GM18498 (cell line): ENCODE measurements at regions not wholly inside any gene's neighbourhood (a gene's known extent, or its start where the extent isn't known, plus 50 kb on each side); places are given as distances from the start of the nearest gene placed in this dataset.

Experiments
- ATAC-seq: cut with Tn5 transposase; IDR thresholded peaks from one replicate; pipeline ENCODE4 v1.9.1; 2021; ENCODE audit warnings: mild to moderate bottlenecking, moderate library complexity; ENCODE audit not compliant: unreplicated experiment

DNA sequence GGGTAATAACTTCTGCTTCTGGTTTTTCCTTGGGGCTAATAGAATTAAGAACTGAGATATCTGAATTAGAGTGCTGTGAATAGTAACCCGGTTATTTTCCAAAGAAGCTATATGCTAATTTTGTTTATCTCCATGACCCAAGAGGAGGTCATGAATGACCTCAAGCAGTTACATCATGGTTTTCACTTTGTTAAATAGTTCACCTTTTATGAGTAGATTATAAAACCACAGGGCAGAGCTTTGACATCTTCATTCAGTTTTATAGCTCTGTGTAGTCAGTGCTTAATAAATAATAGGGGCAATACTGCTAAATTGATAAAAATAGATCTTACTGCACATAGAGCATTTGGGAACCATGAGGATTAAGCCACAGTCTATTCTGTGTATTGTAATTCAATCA, 462.2 kb downstream of the LRIG3 start:
- ATAC-seq: no peak

DNA sequence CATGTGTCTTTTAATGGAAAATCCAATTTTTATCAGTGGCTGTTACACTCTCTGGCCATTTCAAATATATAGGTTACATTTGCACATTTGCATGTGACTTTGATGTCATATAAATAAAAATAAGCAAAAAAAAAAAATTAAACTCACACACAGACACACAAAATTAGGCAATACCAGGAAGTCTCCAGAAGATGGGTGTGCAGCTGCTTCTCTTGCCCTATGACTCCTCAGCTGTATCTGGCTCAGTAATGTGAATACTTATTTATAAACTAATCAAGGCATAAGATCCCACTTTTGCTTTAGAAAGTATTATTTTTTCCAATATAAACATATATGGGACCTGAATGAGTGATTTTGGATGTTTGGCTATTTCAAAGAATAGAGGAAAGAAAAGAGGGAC, 461.1 kb downstream of the LRIG3 start:
- ATAC-seq: no peak

DNA sequence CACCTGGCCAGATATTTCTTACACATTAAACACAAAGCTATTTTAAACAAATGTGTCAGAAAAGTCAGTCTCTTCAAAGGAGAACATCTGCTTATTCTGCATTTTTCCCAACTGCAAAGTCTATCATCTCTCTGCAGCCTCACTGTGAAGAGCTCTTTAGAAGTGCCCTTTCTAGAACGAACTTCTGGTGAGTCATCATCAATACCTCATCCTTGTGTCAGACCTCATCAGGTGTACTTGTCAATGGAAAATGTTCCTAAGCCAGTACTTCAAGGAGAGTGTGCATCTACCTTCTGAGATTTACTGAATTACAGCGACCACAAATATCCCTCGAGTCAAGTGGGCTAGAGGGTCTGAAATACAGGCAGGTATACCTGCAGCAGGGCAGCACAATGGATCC, 457.3 kb downstream of the LRIG3 start:
- ATAC-seq: no peak

DNA sequence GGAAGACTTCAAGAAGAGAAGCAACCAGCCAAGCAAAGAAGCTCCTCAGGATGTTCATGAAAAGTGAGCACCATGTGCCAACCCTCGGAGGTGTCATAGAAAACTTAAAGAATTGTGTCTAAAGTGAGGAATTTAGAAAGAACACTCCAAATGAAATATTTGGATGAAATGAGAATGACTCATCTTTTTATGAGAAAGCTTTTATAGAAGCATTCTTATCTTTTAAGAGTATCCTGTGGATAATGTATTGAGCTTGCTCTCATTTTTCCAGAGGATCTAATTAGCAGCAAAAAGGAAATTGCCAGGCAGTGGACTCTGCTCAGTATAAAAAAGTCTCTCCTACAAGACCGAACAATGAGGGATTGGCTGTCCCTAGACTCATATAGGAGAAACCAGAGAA, 454.9 kb downstream of the LRIG3 start:
- ATAC-seq: no peak

DNA sequence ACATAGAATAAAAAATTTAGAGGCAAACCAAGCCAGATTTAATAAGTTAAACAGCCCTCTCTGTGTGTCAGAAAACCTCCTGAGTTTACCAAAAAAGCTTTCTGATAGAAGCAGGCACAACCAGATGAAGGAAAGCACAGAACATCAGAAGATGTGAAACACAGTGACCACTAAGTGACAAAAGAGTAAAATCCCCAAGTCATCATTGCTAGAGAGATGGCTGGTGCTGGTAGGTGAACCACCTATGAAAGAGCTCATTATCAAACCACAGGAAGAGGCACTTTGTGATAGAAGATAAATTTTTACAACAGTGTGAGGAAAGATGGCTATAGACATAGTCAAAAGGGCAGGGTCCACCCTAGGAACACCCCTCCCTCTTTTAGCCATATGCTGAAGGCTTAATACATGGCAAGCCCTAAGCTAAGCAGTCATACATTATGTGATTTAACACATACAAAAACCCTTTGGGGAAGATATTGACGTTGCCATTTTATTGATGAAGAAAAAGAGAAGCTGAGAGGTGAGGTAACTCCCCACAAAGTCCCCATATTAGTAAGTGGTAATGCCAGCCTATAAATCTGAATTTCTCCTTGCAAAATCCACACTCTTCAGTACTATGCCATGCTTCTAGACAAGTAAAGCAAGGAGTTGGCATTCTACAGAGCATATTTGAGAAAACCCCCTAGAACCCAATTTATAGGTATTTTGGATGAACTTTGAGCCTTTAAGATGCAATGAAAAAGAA, 449.9 kb downstream of the LRIG3 start:
- peak; percentile 44 for ATAC-seq

DNA sequence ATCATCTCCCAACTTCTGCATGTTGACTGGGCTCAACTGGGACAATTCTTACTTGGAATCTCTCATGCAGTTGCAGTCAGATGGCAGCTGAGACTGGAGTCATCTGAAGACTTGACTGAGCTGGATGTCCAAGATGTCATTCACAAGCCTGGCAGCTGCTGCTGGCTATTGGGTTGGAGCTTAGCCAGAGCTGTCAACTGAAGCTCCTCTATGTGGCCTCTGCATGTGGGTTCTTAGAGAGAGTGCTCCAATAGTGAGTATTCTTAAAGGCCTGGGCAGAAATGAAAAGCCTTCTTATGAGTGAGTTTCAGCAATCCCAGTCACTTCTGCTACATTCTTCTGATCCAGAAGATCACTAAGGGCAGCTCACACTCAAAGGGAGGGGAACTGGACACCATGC, 440.9 kb downstream of the LRIG3 start:
- ATAC-seq: no peak

DNA sequence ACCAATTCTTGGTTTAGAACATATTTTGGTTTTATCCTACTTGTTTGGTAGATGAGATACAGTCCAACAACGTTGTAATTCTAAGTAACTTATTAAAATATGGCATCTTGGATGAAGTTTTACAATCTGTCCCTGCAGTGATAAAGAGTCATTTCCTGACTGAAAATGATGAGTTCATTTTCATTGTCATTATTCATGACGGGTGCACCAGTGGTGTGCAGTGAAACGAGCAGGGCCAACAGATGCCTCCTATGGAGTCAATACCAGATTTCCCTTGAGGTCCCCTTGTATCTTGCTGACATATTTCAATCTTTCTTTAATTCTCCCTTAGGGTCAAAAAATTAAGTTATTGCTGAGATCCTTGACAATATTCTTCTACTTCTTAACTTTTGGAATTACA, 438.5 kb downstream of the LRIG3 start:
- no peak for ATAC-seq

DNA sequence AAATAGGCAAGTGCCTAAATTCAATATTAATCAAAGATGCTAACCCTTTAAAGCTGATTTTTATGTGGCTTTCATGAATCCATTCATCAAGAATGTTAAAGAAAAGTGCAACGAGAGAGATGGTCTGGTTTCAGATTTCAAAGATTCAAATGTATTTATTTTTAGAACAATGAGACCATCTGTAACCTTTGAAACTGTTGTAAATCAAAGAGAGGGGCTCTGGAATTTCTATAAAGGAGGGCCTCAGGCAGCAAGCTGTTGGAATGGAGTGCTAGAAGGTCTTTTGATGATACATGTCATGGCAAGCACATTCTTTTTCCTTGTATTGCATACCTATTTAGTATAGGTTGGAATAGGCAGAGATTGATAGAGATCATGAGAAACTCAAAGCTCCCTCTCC, 433.0 kb downstream of the LRIG3 start:
- no peak for ATAC-seq

DNA sequence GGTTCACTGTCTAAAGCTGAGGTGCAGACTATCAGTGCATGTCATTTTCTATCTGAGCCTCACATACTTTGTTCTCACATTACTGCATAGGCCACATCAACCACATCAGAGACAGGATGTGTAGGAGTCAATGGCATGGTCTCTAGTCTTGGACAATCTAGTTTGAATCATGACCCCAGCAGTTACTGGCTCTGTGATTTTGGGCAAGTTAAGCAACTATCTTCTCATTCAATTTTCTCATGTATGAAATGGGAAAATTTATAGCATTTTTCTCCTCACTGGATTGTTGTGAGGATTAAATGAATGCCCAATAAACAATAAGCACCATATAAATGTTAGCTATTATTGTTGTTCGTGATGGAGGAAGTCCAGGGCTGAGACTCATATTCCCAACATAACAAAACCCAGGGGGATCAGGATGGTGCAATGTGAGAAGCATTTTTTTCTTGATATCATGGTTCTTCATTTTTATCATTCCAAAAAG, 432.6 kb downstream of the LRIG3 start:
- no peak for ATAC-seq

DNA sequence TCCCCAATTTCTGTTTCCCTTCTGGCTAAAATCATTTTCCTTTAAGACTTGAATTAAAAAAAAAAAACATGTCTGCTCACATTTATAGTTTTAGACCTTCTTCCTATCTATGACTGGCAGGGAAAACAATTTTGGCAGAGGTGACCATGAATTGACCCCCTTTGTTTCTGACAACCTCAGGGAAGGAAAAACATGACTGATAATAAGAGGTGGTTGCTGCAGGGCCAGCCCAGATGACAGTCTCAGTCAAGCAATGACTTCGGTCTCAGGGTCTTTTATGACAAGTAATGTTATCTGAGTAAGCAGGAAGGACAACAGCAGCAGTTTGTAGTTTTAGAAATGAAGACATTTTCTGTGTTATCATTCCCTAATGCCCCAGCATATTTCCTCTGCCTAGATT, 430.9 kb downstream of the LRIG3 start:
- ATAC-seq: no peak

DNA sequence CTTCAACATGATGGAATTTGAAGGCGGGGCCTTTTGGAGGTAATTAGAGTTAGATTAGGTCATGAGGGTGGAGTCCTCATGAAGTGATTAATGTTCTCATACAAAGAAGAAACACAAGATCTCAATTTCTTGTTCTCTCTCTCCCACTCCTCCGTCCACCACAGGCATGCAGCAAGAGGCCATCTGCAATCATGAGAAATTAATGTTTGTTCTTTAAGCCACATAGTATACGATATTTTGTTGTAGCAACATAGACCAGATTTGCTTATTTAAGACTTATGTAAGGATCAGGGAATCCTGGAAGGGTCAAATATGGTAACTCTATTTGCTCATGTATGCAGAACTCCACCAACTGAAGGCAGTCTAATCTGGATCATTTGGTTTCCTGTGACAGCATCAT, 429.0 kb downstream of the LRIG3 start:
- ATAC-seq: no peak

DNA sequence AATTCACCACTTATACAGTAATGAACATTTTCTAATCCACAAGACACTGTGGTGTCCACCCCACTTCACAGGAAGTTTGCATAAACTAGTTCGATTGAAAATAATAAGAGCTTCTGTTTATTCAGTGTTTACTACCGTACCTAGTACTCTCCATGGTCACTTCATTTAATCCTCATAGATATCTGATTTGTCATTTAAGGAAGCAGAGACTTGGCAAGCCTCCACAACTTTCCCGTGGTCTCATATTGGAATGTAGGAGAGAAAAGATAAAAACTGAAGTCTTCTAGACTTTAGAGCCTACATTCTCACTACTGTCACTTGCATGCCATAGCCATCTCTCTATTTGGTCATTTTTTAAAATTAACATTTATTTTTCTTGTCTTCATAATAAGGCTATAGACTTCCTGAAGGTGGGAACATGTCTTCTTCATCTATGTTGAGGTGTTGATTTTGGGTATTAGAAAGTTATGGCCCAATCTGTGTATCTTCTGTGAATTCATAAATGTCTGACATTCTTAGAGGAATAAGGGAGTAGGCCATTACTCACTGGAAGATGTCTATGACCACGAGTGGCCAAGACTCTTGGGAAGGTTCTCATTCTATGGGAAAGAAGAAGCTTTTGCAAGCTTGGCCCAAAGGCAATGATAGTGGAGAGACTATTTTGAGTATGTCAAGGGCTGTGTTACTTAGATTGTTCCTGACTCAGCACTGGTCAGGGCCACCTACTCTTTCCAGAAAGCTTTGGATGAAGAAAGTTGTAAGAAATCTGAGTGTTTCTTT, 423.7 kb downstream of the LRIG3 start:
- ATAC-seq: no peak

DNA sequence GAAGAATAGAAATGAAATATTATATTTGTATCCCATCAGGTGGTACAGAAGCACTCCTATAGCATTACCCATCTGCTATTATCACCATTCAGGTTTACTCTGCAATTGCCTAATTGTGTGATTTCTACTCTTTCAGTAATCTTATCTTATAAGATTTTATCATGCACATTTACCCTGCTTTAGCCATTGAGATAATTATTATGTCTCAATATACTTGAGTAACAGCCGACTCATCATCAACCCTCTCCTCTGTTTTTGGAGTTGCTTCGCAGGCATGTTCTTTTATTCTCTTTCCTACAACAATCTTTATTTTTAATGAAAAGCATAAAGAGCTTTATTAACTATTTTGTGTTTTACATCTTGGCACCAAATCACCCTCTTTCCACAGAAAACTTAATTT, 419.9 kb downstream of the LRIG3 start:
- no peak for ATAC-seq

DNA sequence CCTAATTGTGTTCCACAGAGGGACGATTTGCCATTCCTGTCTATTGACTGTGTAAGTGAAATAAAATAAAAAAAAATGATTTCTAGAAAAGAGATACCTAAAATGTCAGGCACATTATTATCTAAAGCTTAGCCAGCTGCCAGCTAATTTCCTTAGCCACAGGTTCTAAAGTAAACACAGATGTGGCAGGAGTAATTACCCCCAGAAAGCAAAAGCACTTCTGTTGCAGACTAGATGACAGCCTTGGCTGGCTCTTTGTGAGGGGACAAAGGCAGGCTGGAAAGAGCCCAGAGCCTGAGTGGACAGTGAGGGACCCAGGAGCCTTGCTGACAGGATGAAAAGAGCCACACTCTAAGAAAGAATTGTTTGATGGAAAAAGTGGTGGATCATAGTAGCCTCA, 418.1 kb downstream of the LRIG3 start:
- no peak for ATAC-seq

DNA sequence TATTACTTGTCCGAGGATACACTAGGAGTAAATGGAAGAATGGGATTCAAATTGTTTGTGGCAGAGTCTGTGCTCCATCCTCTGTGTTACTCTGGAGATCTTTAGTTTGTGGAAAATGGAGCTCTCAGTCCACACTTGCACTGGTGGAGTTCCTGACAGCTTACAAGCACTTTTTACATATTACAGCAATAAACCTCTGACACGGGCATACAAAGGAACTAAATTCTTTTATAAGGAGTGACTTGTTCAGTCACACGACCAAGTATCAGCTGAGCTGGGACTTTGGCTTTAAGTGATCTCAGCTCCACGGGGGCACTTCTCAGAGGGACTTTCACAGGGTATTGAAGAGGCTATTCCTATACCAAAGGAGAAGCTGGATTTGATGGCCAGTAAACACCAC, 417.5 kb downstream of the LRIG3 start:
- ATAC-seq: no peak

DNA sequence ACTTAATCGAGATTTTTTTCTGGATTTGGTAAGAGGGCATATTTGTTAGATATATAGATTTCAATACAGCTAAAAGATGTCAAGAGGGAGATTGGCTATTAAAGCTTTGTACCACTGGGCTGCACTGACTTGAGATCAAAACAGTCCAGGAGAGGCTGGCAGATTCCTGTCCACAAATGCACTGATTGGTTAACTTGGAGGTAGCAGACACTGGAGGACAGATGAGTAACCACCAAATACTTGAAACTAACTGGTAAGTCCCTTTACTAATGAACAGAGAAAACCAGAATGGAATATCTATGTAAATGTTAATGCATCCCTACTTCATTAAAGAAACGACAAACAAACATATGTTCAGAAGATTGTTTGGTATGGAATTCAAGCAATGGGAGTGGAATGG, 416.6 kb downstream of the LRIG3 start:
- no peak for ATAC-seq

DNA sequence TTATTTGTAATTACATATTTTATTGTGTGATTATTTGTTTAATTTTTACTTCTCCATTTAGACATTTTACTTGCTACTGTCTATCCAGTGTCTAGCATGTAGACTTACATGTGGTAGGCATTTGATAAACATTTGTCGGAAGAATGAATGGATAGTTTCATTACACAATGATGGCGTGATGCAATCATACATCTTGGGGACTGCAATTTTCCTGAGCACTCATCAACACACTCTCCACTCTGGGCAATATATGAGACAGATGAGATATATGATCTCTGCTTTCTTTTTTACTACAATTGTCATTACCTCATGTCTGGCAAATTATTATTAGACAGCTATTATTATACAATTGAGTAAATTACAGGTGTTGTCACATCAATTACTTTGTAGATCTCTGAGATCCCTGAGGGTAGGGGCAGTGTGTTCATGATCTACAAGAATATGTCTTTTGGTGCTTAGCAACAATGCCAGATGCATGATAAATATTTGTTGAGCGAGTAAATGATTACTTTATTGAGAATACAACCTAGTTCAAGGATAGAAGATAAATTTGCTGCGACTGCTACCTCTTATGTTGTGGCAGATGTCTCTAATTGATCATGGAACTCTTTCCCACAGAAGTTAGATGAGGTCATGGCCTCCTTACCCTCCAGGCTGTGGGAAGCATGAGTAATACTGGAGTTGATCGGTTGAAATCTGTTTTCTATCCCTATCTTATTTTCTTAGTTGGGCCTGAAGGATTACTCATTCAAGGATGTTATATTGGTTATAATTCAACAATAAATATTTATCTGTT, 416.0 kb downstream of the LRIG3 start:
- ATAC-seq: no peak

DNA sequence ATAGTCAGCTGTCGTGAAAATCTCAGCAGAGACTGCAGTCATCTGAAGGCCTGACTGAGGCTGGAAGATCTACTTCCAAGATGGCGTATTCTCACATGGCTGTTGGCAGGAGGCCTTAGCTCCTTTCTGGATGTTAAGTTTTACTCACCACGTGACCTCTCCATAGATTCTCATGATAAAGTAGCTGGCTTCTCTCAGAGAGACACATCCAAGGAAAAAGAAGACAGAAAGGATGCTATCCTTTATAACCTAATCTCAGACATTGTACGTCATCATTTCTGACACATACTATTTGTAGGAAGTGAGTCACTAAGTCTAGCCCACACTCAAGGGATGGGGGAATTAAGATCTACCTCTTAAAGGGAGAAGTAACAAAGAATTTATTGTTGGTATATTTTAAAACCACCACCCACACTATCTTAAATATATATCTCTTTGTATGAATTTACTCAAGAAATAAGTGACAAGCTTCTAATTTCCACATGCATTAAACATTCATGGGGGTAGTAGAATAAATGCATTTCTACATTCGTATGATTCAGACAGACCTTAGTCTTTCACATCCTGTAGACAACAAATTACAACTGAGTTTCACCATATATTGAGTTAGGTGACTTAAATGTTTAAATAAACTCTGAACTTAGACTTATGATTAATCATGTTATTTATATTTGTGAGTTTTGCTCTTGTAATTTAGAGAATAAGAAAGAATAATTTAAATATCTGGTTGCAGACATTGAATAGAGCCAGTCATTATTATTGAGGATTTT, 411.0 kb downstream of the LRIG3 start:
- no peak for ATAC-seq

DNA sequence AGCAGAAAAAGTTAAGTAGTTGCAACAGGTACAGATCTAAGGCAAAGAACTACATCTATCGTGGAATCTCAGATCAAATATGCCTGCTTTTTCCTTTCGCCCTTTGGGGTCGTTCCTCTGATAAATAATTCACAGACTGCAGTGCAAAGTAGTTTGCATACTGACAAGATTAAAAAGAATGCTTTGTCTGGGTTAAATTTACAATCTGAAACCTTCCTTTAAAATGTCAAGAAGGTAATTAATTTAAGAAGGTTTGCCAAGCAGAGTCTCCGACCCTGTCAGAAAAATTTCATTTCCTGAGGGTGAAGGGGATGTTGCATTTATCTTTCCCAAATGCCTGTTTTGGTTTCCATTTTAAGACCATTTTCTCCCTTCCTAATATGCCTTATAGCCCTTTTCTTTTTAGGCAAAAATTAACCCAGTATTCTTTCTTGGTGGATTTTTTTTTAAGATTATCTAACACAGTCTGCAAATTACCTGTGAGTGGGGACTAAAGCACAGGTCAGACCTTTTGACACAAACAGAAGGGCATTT, 406.9 kb downstream of the LRIG3 start:
- ATAC-seq: no peak

DNA sequence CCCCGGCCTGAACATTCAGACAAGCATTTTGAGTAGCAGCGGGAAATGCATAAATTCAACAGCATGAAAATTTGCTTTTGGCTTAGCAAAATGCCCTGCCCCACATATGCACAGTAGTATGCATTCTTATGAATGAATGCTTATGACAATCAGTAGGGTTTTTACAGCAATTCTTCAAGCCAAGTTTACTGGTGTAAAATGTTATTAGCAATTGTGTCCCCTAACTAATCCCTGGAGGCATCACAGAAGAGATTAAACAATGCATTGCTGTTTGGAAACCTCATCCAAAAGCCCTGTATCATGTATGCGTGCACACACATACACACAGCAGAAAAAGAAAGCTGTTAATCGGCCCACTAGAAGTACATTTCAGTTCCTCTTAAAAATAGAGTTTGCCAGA, 406.5 kb downstream of the LRIG3 start:
- no peak for ATAC-seq

DNA sequence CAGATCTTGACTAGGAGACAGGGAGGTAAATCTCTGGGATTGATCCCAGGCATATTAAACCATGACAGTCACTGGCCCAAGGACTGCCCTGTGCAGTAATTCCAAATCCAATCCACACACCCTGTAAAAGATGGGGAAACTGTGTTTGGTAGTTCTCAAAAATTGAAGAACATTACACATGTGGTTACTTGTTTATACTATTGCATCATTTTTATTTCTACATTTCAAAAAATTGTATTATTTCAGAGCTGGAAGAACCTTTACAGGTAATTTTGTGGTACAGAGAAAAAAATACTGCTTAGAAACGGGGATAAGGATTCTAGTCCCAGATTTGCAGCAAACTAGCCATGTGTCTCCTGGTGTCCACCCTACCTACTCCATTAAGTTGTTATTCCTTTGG, 400.5 kb downstream of the LRIG3 start:
- no peak for ATAC-seq
